B cell (primary cell): ENCODE measurements at regions not wholly inside any gene's neighbourhood (a gene's known extent, or its start where the extent isn't known, plus 50 kb on each side); places are given as distances from the start of the nearest gene placed in this dataset.

Source experiments
- ATAC-seq: fragments of 200-7000 bp; cut with Tn5 transposase; one replicate; pipeline ENCODE4 v1.10.0; 2021; ENCODE audit warnings: low read depth, mild to moderate bottlenecking, moderate number of reproducible peaks, moderate library complexity
- CTCF ChIA-PET: fragments of 350-600 bp; sonication (Branson Sonifier 250); formaldehyde crosslinking; loops from one replicate; lab custom pipeline; 2021; ENCODE audit warnings: antibody characterized with exemption, inconsistent platforms; lab: Charles Lee
- POLR2A ChIA-PET: fragments of 350-600 bp; sonication (Branson Sonifier 250); formaldehyde crosslinking; loops from one replicate; lab custom pipeline; 2021; ENCODE audit warnings: antibody characterized with exemption; lab: Charles Lee
- DNase-seq: peaks from one replicate; pipeline ENCODE4 v3.0.0; 2013
- H2AFZ ChIP-seq: 2 replicates; pipeline ENCODE4 v1.6.1; 2012; ENCODE audit warnings: mild to moderate bottlenecking, low read depth, low read length; ENCODE audit not compliant: insufficient read depth, poor library complexity, severe bottlenecking
- H3K27ac ChIP-seq, 2 donors: 1 replicate in 1 of 2; 2 replicates in 1 of 2; pipeline ENCODE4 v1.5.1; 2012 to 2013; ENCODE audit warnings: low read length in 2 of 2, mild to moderate bottlenecking in 2 of 2, moderate library complexity in 1 of 2
- H3K27me3 ChIP-seq, 4 experiments: fragments of 200-600 bp in 1 of 4; sonication (generic) in 1 of 4; replicated peaks in 1 of 4; 1 replicate in 2 of 4; 2 replicates in 2 of 4; pipeline versions ENCODE4 v1.6.1 to v1.7.0; 2013 to 2016; ENCODE audit warnings: low read length in 3 of 4, mild to moderate bottlenecking in 2 of 4, mixed read lengths in 1 of 4, moderate library complexity in 1 of 4; ENCODE audit not compliant: insufficient read depth in 4 of 4, control insufficient read depth in 3 of 4; ENCODE audit errors: control extremely low read depth in 1 of 4
- H3K36me3 ChIP-seq, 2 experiments: replicated peaks in 1 of 2; 1 replicate in 1 of 2; 2 replicates in 1 of 2; pipeline versions ENCODE4 v1.6.1 to v1.7.1; 2013; ENCODE audit warnings: low read length in 1 of 2; ENCODE audit not compliant: insufficient read depth in 2 of 2, control insufficient read depth in 1 of 2; ENCODE audit errors: control extremely low read depth in 1 of 2, extremely low read depth in 1 of 2
- H3K4me1 ChIP-seq, 2 donors: fragments of 200-600 bp in 1 of 2; sonication (generic) in 1 of 2; 1 replicate in 1 of 2; 2 replicates in 1 of 2; pipeline versions ENCODE4 v1.5.1 to v1.6.1; 2013 to 2017; ENCODE audit warnings: low read length in 2 of 2; ENCODE audit not compliant: control insufficient read depth in 2 of 2, insufficient read depth in 2 of 2
- H3K4me2 ChIP-seq: replicated peaks from 2 replicates; pipeline ENCODE3; 2012; ENCODE audit warnings: mild to moderate bottlenecking, low read depth, low read length; ENCODE audit not compliant: poor library complexity, severe bottlenecking
- H3K4me3 ChIP-seq, 5 experiments: fragments of 200-600 bp in 1 of 5; sonication (generic) in 1 of 5; 1 replicate in 3 of 5; 2 replicates in 2 of 5; pipeline versions ENCODE4 v1.5.1 to v1.7.0; 2011 to 2016; ENCODE audit warnings: low read length in 4 of 5, mild to moderate bottlenecking in 4 of 5, low read depth in 2 of 5, control low read depth in 1 of 5, moderate library complexity in 1 of 5; ENCODE audit not compliant: insufficient read depth in 1 of 5; ENCODE audit errors: control extremely low read depth in 1 of 5, extremely low read depth in 1 of 5
- H3K79me2 ChIP-seq: fragments of 200-600 bp; sonication (generic); one replicate; pipeline ENCODE4 v1.6.0; 2016; ENCODE audit warnings: low read length; ENCODE audit not compliant: control insufficient read depth, insufficient read depth
- H3K9ac ChIP-seq: fragments of 200-600 bp; sonication (generic); 2 replicates; pipeline ENCODE4 v1.6.1; 2017; ENCODE audit warnings: mild to moderate bottlenecking, low read length, moderate library complexity
- H3K9me3 ChIP-seq, 3 donors: one replicate each; pipeline versions ENCODE4 v1.6.1 to v1.7.1; 2013; ENCODE audit warnings: low read length in 2 of 3; ENCODE audit not compliant: control insufficient read depth in 2 of 3, insufficient read depth in 1 of 3; ENCODE audit errors: control extremely low read depth in 1 of 3
- H4K20me1 ChIP-seq: 2 replicates; pipeline ENCODE4 v1.6.0; 2012; ENCODE audit warnings: mild to moderate bottlenecking, low read length; ENCODE audit not compliant: insufficient read depth, control insufficient read depth, poor library complexity, severe bottlenecking
- H3K27ac Mint-ChIP-seq: one replicate; pipeline ENCODE4 v1.8.0; 2021; ENCODE audit warnings: mixed read lengths
- H3K27me3 Mint-ChIP-seq: one replicate; pipeline ENCODE4 v1.8.0; 2021; ENCODE audit warnings: mixed read lengths
- H3K4me1 Mint-ChIP-seq: one replicate; pipeline ENCODE4 v1.8.0; 2021; ENCODE audit warnings: mixed read lengths
- H3K4me3 Mint-ChIP-seq: one replicate; pipeline ENCODE4 v1.8.0; 2021; ENCODE audit warnings: mixed read lengths
- H3K9me3 Mint-ChIP-seq: one replicate; pipeline ENCODE4 v1.8.0; 2022; ENCODE audit warnings: mixed read lengths; ENCODE audit not compliant: insufficient read depth
- EZH2 ChIP-seq: IDR thresholded peaks from 2 replicates; pipeline ENCODE4 v1.6.1; 2012; ENCODE audit warnings: borderline replicate concordance, low read depth, mild to moderate bottlenecking, moderate library complexity, low read length; ENCODE audit not compliant: insufficient read depth, poor library complexity, severe bottlenecking
- WGBS: methylation state at CpG from one replicate; pipeline ENCODE4 v1.1.5; 2013; ENCODE audit warnings: missing lambda C conversion rate; ENCODE audit not compliant: insufficient coverage; 5-methylcytosine and 5-hydroxymethylcytosine counted together
- intact Hi-C: fragments of 100-400 bp; cut with micrococcal nuclease; formaldehyde crosslinking; loops from one replicate; pipeline ENCODE4 v1.10.0; 2022
- TF ChIP-seq, protein P1 (sequence below): fragments of 200-600 bp; IDR thresholded peaks from one replicate; pipeline ENCODE4 v1.8.0; 2022; ENCODE audit warnings: antibody characterized with exemption, mild to moderate bottlenecking

DNA sequence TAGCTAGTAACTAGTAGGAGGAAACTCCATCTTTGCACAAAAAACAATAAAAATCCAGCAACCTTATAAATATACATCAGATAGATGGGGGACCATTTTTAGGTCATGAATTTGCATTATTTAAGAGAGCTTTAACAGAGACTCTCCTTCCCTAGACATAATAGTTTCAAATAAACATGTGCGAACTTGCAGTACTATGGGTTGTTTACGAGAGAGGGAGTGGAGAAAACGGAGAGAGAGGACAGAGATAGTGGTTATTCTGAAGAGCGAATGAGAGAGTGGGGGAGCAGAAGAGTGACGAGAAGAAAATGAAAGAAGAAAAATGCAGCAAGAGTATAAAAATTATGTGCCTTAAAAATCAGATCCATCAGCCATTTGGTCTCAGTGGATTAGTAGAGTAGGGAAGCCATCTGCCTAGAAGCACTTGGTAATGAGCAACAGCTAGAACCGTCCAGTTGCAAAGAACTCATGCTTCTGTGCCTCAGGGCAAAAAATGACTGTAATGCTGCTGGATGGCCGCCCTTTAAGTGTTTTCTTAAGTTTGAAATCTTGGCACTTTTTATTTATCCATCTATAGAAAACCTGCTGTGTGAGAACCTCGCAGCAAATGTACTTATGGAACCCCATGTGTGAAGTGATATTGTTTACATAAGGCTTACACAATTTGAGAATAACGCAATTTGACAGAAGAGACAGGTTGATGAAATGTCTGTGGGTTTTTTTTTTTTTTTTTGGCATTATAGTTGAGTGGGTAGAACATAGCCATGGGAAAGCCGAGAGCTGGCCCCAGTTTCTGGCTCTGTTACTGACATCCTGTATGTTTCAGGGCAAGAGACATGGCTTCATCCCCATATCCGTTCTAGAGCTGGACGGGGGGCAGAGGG is 95.6 kb upstream of the ZNF608 start:
- no peak overlapping the region for H3K27ac ChIP-seq
- no peaks in the 10 kb centered on the region for H4K20me1 ChIP-seq
- H3K4me3 Mint-ChIP-seq = no peak overlapping the region
- H3K4me3 ChIP-seq = no peak overlapping the region
- ATAC-seq = no peak
- 89% methylated on average over 4 of the region's 12 CpGs for WGBS
- H3K9me3 ChIP-seq = no peaks in the 10 kb centered on the region
- H3K27me3 Mint-ChIP-seq = no peaks in the 10 kb centered on the region
- no peak overlapping the region for H3K27ac Mint-ChIP-seq
- CTCF ChIA-PET = interaction anchor here (0.8 kb wide), 1 partner anchor 78 kb away, joined by 4 read pairs; no protein-coding TSS in a partner anchor
- no peak overlapping the region for H3K4me2 ChIP-seq
- DNase-seq = no peak
- intact Hi-C loops = no loop called here
- H3K36me3 ChIP-seq = no peaks in the 10 kb centered on the region
- POLR2A ChIA-PET = no interaction called here
- TF ChIP-seq, protein P1, sequence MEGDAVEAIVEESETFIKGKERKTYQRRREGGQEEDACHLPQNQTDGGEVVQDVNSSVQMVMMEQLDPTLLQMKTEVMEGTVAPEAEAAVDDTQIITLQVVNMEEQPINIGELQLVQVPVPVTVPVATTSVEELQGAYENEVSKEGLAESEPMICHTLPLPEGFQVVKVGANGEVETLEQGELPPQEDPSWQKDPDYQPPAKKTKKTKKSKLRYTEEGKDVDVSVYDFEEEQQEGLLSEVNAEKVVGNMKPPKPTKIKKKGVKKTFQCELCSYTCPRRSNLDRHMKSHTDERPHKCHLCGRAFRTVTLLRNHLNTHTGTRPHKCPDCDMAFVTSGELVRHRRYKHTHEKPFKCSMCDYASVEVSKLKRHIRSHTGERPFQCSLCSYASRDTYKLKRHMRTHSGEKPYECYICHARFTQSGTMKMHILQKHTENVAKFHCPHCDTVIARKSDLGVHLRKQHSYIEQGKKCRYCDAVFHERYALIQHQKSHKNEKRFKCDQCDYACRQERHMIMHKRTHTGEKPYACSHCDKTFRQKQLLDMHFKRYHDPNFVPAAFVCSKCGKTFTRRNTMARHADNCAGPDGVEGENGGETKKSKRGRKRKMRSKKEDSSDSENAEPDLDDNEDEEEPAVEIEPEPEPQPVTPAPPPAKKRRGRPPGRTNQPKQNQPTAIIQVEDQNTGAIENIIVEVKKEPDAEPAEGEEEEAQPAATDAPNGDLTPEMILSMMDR = no peak
- no peak for TF ChIP-seq EZH2
- no peaks in the 10 kb centered on the region for H3K4me1 ChIP-seq
- H3K9ac ChIP-seq = no peak overlapping the region
- H3K27me3 ChIP-seq = no peaks in the 10 kb centered on the region
- H3K79me2 ChIP-seq = no peaks in the 10 kb centered on the region
- no peaks in the 10 kb centered on the region for H3K4me1 Mint-ChIP-seq
- H3K9me3 Mint-ChIP-seq = no peaks in the 10 kb centered on the region
- no peak overlapping the region for H2AFZ ChIP-seq
